Rectal smooth muscle tissue (tissue), 1 donor: ENCODE measurements at regions not wholly inside any gene's neighbourhood (a gene's known extent, or its start where the extent isn't known, plus 50 kb on each side); places are given as distances from the start of the nearest gene placed in this dataset.
"Not testable (repeated sequence)": the region's sequence is repeated elsewhere in the genome, so short reads cannot be mapped to it uniquely, and the experiment has no call there.

Source experiments
- H3K27ac ChIP-seq: one replicate; pipeline ENCODE4 v1.7.0; 2013; ENCODE audit warnings: low read depth, low read length, inconsistent platforms
- H3K27me3 ChIP-seq: one replicate; pipeline ENCODE4 v1.7.0; 2013; ENCODE audit warnings: low read length; ENCODE audit not compliant: control insufficient read depth, insufficient read depth
- H3K36me3 ChIP-seq: one replicate; pipeline ENCODE4 v1.7.0; 2013; ENCODE audit warnings: low read length; ENCODE audit not compliant: control insufficient read depth, insufficient read depth
- H3K4me1 ChIP-seq: one replicate; pipeline ENCODE4 v1.7.0; 2013; ENCODE audit warnings: low read length; ENCODE audit not compliant: control insufficient read depth, insufficient read depth
- H3K4me3 ChIP-seq: one replicate; pipeline ENCODE4 v1.7.0; 2013; ENCODE audit warnings: low read length
- H3K9ac ChIP-seq: one replicate; pipeline ENCODE4 v1.7.0; 2013; ENCODE audit warnings: low read length

DNA sequence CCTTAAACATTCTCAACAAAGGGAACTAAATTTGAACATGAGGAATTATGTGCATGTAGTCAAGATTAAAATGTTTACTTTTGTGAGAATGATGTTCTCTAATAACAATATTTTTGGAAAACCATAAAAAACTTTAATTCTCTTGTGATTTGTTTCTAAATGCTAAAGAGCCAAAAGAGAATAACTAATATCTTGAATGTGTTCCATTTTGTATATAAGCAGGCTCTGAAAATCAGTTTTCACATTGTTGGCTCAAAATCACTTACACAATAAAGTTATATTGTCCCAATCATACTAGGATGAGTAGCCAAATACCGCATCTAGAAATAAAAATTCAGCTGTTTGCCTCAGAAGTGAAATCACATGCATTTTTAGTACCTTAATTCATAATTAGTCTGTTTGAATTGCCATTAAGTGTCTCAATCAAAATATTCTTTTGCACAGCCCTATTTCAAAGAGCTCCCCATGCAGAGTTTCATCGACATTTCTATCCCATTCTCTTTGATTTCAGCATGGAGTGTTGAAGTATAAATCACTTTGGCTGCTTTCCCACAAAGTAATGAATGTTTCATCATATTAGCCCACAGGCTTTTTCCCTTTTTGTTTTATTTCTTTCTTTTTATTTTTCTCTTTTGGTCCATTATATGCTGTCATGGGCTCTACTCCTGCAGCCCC lies 420.3 kb upstream of the POM121L12 start:
- Histone ChIP-seq H3K27ac (no peak overlapping the region), H3K9ac (no peak overlapping the region), H3K4me1 (no peaks in the 10 kb centered on the region), H3K36me3 (no peaks in the 10 kb centered on the region), H3K4me3 (no peak overlapping the region), H3K27me3 (no peaks in the 10 kb centered on the region)

DNA sequence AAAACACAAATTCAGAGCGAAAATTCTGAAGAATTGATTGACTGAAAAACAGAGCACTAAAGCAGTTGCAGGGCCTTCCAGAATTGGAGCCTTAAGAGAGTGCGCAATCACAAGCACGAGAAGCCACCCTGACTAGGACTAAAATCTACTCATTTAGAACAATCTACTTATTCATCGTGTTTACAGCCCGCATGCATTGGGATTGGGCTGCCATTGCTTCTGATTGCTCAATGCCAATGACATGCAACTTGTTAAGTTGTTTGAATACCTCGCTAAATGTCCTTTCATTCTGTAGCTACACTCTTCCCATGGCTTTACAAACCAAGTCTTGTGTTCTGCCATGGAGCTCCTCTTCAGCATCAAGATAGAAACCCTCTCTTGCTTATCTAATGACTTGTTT lies 425.9 kb upstream of the POM121L12 start:
- H3K9ac ChIP-seq = no peak overlapping the region
- no peak overlapping the region for H3K4me3 ChIP-seq
- H3K27ac ChIP-seq = no peak overlapping the region
- no peaks in the 10 kb centered on the region for H3K4me1 ChIP-seq
- no peaks in the 10 kb centered on the region for H3K36me3 ChIP-seq
- H3K27me3 ChIP-seq = no peaks in the 10 kb centered on the region

DNA sequence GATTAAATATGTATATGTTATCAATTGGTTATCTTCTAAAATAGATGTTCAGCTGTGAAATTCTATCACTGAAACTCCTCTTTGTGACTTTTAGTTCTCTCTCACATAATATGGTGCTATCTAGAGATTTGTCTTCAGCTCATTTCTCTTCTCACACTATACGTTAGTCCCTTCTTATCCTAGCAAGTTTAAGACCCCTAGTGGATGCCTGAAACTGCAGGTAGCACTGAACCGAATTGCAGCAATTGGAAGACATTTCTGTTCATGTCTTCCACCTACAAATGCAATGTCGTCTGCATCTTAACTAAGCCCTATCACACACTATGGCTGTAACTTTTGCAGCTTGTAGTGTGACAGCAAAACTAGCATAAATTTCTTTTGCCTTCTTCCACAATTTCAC lies 442.7 kb upstream of the POM121L12 start:
- Histone ChIP-seq H3K27me3 (no peaks in the 10 kb centered on the region), H3K4me3 (no peak overlapping the region), H3K4me1 (no peaks in the 10 kb centered on the region), H3K9ac (no peak overlapping the region), H3K36me3 (no peaks in the 10 kb centered on the region), H3K27ac (no peak overlapping the region)

DNA sequence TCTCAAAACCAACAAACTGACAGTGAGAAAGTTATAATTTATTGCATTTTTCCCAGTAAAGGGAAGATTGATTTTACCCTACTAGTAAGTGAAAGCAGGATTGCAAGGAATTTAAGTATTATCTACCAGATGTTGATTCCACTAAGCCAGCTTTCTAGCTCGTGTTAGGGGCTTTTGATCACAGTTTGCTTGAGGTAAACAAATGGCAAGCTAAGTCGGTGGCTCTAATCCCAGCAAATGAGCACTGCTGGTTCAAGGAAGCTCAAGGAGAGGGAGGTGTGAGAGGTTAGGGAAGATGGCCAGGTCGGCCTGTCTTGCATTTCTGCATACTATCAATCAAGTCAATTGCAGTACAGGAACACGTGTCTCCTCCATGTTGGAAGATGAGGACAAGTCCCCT lies 448.7 kb upstream of the POM121L12 start:
- Histone ChIP-seq H3K27me3 (no peaks in the 10 kb centered on the region), H3K36me3 (no peaks in the 10 kb centered on the region), H3K27ac (no peak overlapping the region), H3K4me1 (no peaks in the 10 kb centered on the region), H3K4me3 (no peak overlapping the region), H3K9ac (no peak overlapping the region)

DNA sequence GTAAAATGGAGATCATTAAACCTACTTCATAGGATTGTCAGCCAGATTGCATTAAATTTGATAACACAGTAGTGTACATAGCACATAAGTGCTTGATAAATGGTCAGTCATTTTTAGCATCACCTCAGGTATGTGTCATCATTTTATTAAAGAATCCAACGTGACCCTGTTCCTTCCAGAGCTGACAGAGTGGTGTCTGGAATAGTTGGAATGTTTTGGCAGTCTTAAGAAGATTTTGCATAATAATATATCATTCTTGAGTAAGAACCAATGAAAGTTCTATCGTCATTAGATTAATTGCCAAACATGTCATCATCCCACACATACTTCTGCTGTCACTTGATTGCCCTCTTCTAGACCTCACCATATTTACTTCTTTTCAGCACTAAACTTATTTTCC lies 451.4 kb upstream of the POM121L12 start:
- Histone ChIP-seq H3K4me3 (no peak overlapping the region), H3K27ac (no peak overlapping the region), H3K9ac (no peak overlapping the region), H3K36me3 (no peaks in the 10 kb centered on the region), H3K27me3 (no peaks in the 10 kb centered on the region), H3K4me1 (no peaks in the 10 kb centered on the region)

DNA sequence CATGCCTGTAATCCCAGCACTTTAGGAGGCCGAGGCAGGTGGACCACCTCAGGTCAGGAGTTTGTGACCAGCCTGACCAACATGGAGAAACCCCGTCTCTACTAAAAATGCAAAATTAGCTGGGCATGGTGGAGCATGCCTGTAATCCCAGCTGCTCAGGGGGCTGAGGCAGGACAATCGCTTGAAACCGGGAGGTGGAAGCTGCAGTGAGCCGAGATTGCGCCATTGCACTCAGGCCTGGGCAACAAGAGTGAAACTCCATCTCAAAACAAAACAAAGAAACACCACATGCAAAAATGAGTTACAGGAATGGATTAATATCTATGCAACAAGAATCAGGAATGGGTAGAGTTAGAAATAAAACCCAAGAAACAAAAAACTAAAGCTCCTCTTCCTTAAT lies 462.3 kb upstream of the POM121L12 start:
- not testable (repeated sequence) for H3K4me3 ChIP-seq, H3K27me3 ChIP-seq, H3K36me3 ChIP-seq, H3K27ac ChIP-seq, H3K4me1 ChIP-seq, H3K9ac ChIP-seq

DNA sequence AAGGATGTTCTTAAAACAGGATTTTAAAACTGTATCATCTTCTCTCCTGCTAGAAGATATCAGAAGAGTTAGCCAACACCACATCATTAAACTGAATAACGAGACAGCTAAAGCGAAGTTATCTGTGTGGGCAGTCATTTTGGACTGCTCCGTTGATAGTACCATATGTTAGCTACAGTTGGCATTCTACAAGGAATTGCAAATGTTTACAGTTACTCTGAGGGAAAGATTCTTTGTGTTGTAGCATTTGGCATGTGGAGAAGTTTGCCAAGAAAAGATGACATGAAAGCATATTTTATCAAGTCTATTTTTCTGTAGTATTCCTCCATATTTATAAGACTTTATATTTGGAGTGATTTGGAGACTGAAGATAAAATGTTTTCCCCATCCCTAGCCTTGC lies 464.4 kb upstream of the POM121L12 start:
- Histone ChIP-seq H3K9ac (no peak overlapping the region), H3K27me3 (no peaks in the 10 kb centered on the region), H3K4me1 (no peaks in the 10 kb centered on the region)

DNA sequence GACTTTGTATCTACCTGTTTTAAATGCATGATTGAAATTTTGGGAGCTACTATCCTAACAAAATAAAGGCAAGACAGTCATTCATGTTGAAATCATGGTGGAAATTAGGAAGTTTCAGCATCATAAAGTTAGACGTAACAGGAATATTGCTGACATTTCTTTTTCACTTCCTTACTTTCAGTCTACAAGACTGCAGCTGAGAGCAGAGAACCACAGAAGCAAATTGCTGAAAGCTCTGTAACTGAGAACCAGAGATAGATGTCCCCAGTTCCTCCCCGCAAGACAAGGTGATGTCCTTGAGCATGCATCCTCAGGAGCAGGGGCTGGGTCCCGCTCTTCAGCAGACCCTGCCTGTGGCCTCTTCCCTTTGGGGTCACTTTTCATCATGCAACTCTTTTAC lies 466.3 kb upstream of the POM121L12 start:
- Histone ChIP-seq H3K9ac (no peak overlapping the region), H3K4me3 (no peak overlapping the region), H3K27ac (no peak overlapping the region), H3K36me3 (no peaks in the 10 kb centered on the region), H3K27me3 (no peaks in the 10 kb centered on the region), H3K4me1 (no peaks in the 10 kb centered on the region)

More for the DNA sequence above, 464.4 kb upstream of the POM121L12 start:
- H3K36me3 ChIP-seq = no peaks in the 10 kb centered on the region
- no peak overlapping the region for H3K27ac ChIP-seq
- no peak overlapping the region for H3K4me3 ChIP-seq

DNA sequence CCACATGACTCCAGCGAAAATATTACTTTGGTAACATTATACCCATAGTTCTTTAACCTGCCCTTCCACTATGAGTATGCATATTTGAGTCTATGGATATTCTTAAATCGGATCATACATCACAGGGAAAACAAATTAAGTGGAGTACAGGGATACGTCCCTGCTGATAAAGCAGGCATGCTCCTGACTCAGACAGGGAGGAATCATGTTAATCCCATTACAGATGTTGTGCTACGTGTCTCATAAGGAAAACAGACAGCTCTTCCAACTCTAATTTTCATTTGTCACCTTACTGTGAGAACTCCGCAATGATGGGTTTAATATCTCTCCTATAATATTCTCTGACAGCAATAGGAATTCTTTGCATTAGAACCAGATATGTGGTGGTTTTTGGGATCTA lies 469.5 kb upstream of the POM121L12 start:
- no peak overlapping the region for H3K27ac ChIP-seq
- no peaks in the 10 kb centered on the region for H3K4me1 ChIP-seq
- H3K27me3 ChIP-seq = no peaks in the 10 kb centered on the region
- no peak overlapping the region for H3K9ac ChIP-seq
- no peaks in the 10 kb centered on the region for H3K36me3 ChIP-seq
- H3K4me3 ChIP-seq = no peak overlapping the region

DNA sequence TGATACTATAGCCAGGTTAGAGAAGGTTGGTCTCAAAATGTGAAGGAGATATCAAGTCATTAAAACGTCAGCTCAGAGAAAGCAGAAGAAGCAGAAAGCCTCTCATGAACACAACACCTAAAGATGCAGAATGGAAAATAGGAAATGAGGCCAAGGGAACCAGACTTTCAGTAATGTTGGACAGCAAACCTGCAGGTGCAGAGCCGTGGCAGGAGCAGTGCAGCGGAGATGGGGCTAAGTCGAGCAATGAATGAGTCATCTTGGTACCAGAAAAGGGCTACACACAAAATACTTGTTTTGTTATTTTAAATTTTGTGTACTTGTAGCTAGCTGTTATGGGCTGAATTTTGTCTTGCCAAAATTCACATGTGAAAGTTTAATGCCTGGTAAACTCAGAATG lies 479.6 kb upstream of the POM121L12 start:
- Histone ChIP-seq H3K27ac (no peak overlapping the region), H3K36me3 (no peaks in the 10 kb centered on the region), H3K9ac (no peak overlapping the region), H3K27me3 (no peaks in the 10 kb centered on the region), H3K4me3 (no peak overlapping the region), H3K4me1 (no peaks in the 10 kb centered on the region)

DNA sequence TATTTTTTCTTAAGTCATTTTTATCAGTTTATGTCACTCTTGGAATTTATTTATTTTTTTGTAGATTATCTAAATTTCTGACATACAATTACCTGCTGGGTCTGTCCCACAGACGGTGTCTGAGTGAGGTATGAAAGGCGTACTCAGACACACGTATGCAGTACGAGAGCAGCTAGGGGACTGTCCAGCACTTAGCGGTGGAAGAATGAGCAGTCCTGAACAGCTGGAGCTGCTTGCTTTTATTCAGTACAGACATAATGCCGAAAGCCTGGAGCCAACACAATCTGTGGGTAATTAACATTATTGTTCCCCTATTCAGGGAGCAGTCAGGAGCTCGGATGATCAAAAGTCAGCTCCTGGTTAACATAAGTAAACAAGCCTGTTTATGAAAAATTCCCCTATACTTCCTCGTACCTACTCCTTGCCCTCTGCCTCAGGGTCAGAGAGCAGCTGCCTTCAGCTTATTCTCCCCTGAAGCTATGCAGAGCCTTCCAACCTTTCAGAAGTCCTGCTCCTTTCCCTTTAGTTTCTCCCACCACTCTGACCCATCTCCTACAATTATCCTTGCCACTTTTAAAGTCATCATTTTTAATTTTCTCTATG lies 488.0 kb upstream of the POM121L12 start:
- H3K9ac ChIP-seq = no peak overlapping the region
- H3K36me3 ChIP-seq = no peaks in the 10 kb centered on the region
- H3K4me1 ChIP-seq = no peaks in the 10 kb centered on the region
- H3K4me3 ChIP-seq = no peak overlapping the region
- H3K27me3 ChIP-seq = no peaks in the 10 kb centered on the region
- H3K27ac ChIP-seq = no peak overlapping the region

DNA sequence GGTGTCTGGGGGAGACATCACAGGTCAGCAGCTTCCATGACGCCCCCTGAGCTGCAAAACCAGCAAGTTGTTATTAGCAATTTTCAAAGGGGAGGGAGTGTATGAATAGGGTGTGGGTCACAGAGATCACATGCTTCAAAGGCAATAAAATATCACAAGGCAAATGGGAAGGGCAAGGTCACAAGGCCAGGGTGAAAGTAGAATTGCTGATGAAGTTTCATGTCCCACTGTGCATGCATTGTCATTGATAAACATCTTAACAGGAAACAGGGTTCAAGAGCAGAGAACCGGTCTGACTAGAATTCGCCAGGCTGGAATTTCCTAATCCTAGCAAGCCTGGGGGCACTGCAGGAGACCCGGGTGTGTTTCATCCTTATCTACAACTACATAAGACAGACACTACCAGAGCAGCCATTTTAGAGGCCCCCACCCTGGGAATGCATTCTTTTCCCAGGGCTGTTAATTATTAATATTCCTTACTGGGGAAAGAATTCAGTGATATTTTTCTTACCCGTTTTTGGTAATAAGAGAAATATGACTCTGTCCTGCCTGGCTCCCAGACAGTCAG lies 494.2 kb upstream of the POM121L12 start:
- not testable (repeated sequence) for H3K4me3 ChIP-seq, H3K36me3 ChIP-seq, H3K9ac ChIP-seq, H3K4me1 ChIP-seq, H3K27ac ChIP-seq, H3K27me3 ChIP-seq

DNA sequence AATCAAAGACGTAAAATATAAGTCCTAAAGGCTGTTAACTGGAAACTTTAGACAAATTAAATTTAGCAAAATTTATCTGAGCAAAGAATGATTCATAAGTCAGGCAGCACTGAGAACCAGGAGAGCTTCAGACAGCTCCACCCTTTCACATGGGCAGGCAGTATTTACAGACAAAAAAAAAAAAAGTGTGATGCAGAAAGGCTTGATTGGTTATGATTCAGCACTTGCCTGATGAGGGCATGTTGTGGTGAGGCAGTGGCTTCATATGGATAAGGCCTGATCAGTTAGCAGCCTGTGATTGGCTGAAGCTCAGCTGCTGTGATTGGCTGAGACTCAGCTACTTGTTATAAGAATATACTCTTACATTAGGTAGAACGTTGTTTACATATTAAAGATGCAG lies 495.4 kb upstream of the POM121L12 start:
- Histone ChIP-seq H3K4me1 (no peaks in the 10 kb centered on the region), H3K27me3 (no peaks in the 10 kb centered on the region), H3K9ac (no peak overlapping the region), H3K36me3 (no peaks in the 10 kb centered on the region), H3K4me3 (no peak overlapping the region), H3K27ac (no peak overlapping the region)
